Tibial nerve (tissue), 4 donors: ENCODE measurements at regions not wholly inside any gene's neighbourhood (a gene's known extent, or its start where the extent isn't known, plus 50 kb on each side); places are given as distances from the start of the nearest gene placed in this dataset.
"Not testable (repeated sequence)": the region's sequence is repeated elsewhere in the genome, so short reads cannot be mapped to it uniquely, and the experiment has no call there.

Source experiments
- DNase-seq, 2 donors: peaks; one replicate each; pipeline ENCODE4 v3.0.0-alpha.2; 2019; ENCODE audit warnings: low spot score in 2 of 2
- H3K27ac ChIP-seq, 4 donors: fragments of 200-600 bp; sonication (generic) in 3 of 4; one replicate each; pipeline ENCODE4 v1.5.1; 2017 to 2019; ENCODE audit warnings: mild to moderate bottlenecking in 1 of 4
- H3K27me3 ChIP-seq, 2 donors: fragments of 200-600 bp; sonication (generic) in 1 of 2; one replicate each; pipeline versions ENCODE4 v1.5.1 to v1.6.0; 2017 to 2019
- H3K36me3 ChIP-seq, 3 donors: fragments of 200-600 bp; sonication (generic); one replicate each; pipeline ENCODE4 v1.5.1; 2018 to 2019
- H3K4me1 ChIP-seq, 4 donors: fragments of 200-600 bp; sonication (generic) in 3 of 4; one replicate each; pipeline ENCODE4 v1.5.1; 2017 to 2019
- H3K4me3 ChIP-seq, 4 donors: fragments of 200-600 bp; sonication (generic) in 3 of 4; one replicate each; pipeline ENCODE4 v1.5.1; 2017 to 2019; ENCODE audit warnings: mild to moderate bottlenecking in 1 of 4, moderate library complexity in 1 of 4
- H3K9me3 ChIP-seq, 4 donors: fragments of 200-600 bp; sonication (generic) in 3 of 4; one replicate each; pipeline ENCODE4 v1.5.1; 2017 to 2019
- EP300 ChIP-seq, 2 donors: sonication (generic); formaldehyde crosslinking; IDR thresholded peaks; one replicate each; pipeline ENCODE4 v1.6.1; 2017; ENCODE audit warnings: antibody characterized with exemption in 2 of 2, mild to moderate bottlenecking in 1 of 2
- POLR2A ChIP-seq, 2 donors: fragments of 450-650 bp; IDR thresholded peaks; one replicate each; pipeline ENCODE4 v1.6.1; 2017; ENCODE audit warnings: antibody characterized with exemption in 2 of 2, mild to moderate bottlenecking in 2 of 2, moderate library complexity in 2 of 2
- WGBS, 2 donors: methylation state at CpG; one replicate each; pipeline ENCODE4 v1.1.5; 2018; 5-methylcytosine and 5-hydroxymethylcytosine counted together
- TF ChIP-seq, protein P1 (sequence below), 5 experiments: fragments of 200-600 bp in 3 of 5; fragments of 450-650 bp in 2 of 5; sonication (generic) in 3 of 5; IDR thresholded peaks; one replicate each; pipeline ENCODE4 v1.5.1; 2016 to 2019; ENCODE audit warnings: antibody characterized with exemption in 5 of 5, mild to moderate bottlenecking in 3 of 5, moderate library complexity in 2 of 5

DNA sequence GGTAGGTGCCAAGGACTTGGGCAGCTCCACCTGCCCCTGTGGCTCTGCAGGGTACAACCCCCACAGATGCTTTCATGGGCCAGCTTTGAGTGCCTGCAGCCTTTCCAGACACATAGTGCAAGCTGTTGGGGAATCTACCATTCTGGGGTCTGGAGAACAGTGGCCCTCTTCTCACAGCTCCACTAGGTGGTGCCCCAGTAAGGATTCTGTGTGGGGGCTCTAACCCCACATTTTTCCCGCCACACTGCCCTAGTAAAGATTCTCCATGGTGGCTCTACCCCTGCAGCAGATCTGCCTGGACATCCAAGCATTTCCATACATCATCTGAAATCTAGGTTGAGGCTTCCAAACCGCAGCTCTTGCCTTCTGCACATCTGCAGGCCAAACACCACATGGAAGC, 149.7 kb upstream of the FNDC3A start:
- Histone ChIP-seq H3K9me3 (peaks cover 0 to 17% (median 0%) of the 10 kb centered on the region in 4 donors), H3K4me1 (no peaks in the 10 kb centered on the region), H3K4me3 (no peak overlapping the region), H3K27ac (no peak overlapping the region), H3K27me3 (no peaks in the 10 kb centered on the region), H3K36me3 (no peaks in the 10 kb centered on the region)
- WGBS, 2 donors: 75 to 94% methylated on average over 2 of the region's 2 CpGs
- no peak for TF ChIP-seq EP300 (IDR thresholded peaks at IDR 0.05)
- TF ChIP-seq, protein P1, sequence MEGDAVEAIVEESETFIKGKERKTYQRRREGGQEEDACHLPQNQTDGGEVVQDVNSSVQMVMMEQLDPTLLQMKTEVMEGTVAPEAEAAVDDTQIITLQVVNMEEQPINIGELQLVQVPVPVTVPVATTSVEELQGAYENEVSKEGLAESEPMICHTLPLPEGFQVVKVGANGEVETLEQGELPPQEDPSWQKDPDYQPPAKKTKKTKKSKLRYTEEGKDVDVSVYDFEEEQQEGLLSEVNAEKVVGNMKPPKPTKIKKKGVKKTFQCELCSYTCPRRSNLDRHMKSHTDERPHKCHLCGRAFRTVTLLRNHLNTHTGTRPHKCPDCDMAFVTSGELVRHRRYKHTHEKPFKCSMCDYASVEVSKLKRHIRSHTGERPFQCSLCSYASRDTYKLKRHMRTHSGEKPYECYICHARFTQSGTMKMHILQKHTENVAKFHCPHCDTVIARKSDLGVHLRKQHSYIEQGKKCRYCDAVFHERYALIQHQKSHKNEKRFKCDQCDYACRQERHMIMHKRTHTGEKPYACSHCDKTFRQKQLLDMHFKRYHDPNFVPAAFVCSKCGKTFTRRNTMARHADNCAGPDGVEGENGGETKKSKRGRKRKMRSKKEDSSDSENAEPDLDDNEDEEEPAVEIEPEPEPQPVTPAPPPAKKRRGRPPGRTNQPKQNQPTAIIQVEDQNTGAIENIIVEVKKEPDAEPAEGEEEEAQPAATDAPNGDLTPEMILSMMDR (IDR thresholded peaks at IDR 0.05): no peak
- TF ChIP-seq POLR2A (IDR thresholded peaks at IDR 0.05): no peak
- no peak for DNase-seq

DNA sequence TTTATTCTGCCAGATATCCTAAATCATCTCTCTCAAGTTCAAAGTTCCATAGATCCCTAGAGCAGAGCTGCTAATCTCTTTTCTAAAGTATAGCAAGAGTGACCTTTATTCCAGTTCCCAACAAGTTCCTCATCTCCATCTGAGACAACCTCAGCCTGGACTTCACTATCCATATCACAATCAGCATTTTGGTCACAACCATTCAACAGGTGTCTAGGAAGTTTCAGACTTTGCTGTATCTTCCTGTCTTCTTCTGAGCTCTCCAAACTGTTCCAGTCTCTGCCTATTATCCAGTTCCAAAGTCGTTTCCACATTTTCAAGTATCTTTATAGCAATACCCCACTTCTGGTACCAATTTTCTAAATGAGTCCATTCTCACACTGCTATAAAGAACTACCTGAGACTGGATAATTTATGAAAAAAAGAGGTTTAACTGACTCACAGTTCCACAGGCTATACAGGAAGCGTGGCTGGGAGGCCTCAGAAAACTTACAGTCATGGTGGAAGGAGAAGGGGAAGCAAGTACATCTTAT, 148.7 kb upstream of the FNDC3A start:
- peaks cover 0 to 24% (median 0%) of the 10 kb centered on the region in 4 donors for H3K9me3 ChIP-seq
- H3K4me1 ChIP-seq, DNase-seq, H3K27me3 ChIP-seq, H3K36me3 ChIP-seq, H3K27ac ChIP-seq, H3K4me3 ChIP-seq: not testable (repeated sequence)
- WGBS, 2 donors: 33 to 55% methylated on average over 2 of the region's 2 CpGs

DNA sequence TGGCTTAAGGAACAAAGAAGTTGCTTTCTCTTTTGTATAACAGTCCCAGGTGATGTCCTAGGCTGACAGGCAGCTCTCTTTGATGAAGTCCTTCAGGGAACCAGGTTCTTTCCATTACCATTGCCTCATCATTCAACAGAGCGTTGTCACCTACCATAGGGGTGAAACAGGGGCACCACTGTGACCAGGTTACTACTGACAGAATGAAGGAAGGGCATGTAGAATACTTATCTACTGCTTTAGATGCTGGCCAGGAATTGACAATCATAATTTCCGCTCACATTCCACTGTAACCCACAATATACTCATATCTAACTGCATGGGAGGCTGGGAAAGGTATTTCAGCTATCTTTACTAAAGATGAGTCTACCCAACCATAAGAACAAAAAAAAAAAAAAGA, 148.0 kb upstream of the FNDC3A start:
- Histone ChIP-seq H3K4me3 (no peak overlapping the region), H3K27ac (no peak overlapping the region), H3K27me3 (no peaks in the 10 kb centered on the region), H3K36me3 (no peaks in the 10 kb centered on the region), H3K9me3 (peaks cover 0 to 26% (median 0%) of the 10 kb centered on the region in 4 donors), H3K4me1 (no peaks in the 10 kb centered on the region)
- WGBS, 2 donors: 95 to 97% methylated on average over 2 of the region's 2 CpGs
- DNase-seq: no peak
- TF ChIP-seq POLR2A (IDR thresholded peaks at IDR 0.05) (no peak), EP300 (IDR thresholded peaks at IDR 0.05) (no peak)
- TF ChIP-seq, protein P1 (IDR thresholded peaks at IDR 0.05): no peak

DNA sequence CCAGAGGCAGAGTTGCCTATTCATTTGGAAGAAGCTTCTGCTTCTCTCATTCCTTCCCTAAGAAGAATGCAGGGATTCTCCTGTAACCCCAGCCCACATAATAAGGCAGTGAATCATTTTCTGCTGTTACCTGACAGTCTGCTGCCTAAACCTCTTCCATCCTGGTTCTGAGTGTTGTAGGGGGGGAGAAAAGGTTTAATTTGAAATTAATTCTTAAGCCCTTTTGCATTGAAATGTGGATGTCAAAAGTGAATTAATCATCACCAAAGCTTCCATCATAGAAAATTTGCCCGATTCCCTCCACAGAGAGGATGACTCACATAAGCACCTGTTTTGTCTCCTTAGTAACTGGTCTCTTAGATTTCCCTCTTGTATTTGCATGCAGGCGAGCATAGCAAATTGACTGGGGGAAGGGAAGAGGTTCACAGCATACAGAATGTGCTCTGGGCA, 146.7 kb upstream of the FNDC3A start:
- WGBS, 2 donors: 56 to 81% methylated on average over 2 of the region's 2 CpGs
- no peaks in the 10 kb centered on the region for H3K4me1 ChIP-seq
- no peak overlapping the region for H3K27ac ChIP-seq
- no peaks in the 10 kb centered on the region for H3K27me3 ChIP-seq
- H3K4me3 ChIP-seq: no peak overlapping the region
- TF ChIP-seq POLR2A (IDR thresholded peaks at IDR 0.05): no peak
- TF ChIP-seq, protein P1 (IDR thresholded peaks at IDR 0.05): no peak
- no peak for TF ChIP-seq EP300 (IDR thresholded peaks at IDR 0.05)
- H3K36me3 ChIP-seq: no peaks in the 10 kb centered on the region
- H3K9me3 ChIP-seq: peaks cover 0 to 34% (median 2%) of the 10 kb centered on the region in 4 donors
- no peak for DNase-seq

DNA sequence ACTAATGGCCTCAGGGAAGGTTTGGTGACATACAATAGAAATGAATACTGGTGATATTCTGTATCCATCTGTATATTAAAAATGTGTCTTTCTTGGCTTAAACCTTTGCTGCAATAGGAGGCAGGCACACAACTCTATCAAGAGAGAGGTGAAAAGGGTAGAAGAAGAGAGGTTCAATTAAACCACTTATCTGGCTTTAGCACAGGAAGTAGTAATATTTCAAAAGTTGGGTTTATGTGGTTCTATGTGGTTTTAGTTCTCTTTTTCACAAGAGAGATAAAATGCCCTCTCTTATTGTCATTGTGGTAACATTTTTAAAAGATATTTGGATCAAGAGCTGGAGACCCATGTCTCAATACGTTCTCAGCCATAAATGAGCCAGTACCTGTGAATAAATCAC, 146.2 kb upstream of the FNDC3A start:
- TF ChIP-seq, protein P1 (IDR thresholded peaks at IDR 0.05): no peak
- TF ChIP-seq POLR2A (IDR thresholded peaks at IDR 0.05): no peak
- no peak for TF ChIP-seq EP300 (IDR thresholded peaks at IDR 0.05)
- no peak overlapping the region for H3K27ac ChIP-seq
- no peaks in the 10 kb centered on the region for H3K27me3 ChIP-seq
- DNase-seq: no peak
- no peaks in the 10 kb centered on the region for H3K36me3 ChIP-seq
- WGBS, 2 donors: 57 to 64% methylated on average over 1 of the region's 1 CpG
- no peaks in the 10 kb centered on the region for H3K4me1 ChIP-seq
- H3K9me3 ChIP-seq: peaks cover 0 to 37% (median 4%) of the 10 kb centered on the region in 4 donors
- H3K4me3 ChIP-seq: no peak overlapping the region

DNA sequence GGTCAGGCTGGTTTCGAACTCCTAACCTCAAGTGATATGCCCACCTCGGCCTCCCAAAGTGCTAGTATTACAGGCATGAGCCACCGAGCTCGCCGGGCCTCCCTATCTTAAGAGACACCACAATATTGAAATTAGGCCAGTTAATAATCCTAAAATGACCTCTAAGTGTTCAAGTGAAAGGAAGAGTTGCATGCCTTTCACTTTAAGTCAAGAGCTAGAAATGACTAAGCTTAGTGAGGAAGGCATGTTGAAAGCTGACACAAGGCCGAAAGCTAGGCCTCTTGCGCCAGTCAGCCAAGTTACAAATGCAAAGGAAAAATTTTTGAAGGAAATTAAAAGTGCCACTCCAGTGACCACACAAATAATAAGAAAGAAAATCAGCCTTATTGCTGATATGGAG, 144.5 kb upstream of the FNDC3A start:
- H3K9me3 ChIP-seq: peaks cover 0 to 46% (median 4%) of the 10 kb centered on the region in 4 donors
- WGBS, 2 donors: 88 to 90% methylated on average over 7 of the region's 7 CpGs
- TF ChIP-seq EP300 (IDR thresholded peaks at IDR 0.05): no peak
- TF ChIP-seq, protein P1 (IDR thresholded peaks at IDR 0.05): no peak
- no peak for TF ChIP-seq POLR2A (IDR thresholded peaks at IDR 0.05)
- H3K4me3 ChIP-seq: no peak overlapping the region
- no peaks in the 10 kb centered on the region for H3K27me3 ChIP-seq
- no peak for DNase-seq
- H3K36me3 ChIP-seq: no peaks in the 10 kb centered on the region
- no peaks in the 10 kb centered on the region for H3K4me1 ChIP-seq
- no peak overlapping the region for H3K27ac ChIP-seq
